ENCODE measurements at regions not wholly inside any gene's neighbourhood (a gene's known extent, or its start where the extent isn't known, plus 50 kb on each side); places are given as distances from the start of the nearest gene placed in this dataset.

DNA sequence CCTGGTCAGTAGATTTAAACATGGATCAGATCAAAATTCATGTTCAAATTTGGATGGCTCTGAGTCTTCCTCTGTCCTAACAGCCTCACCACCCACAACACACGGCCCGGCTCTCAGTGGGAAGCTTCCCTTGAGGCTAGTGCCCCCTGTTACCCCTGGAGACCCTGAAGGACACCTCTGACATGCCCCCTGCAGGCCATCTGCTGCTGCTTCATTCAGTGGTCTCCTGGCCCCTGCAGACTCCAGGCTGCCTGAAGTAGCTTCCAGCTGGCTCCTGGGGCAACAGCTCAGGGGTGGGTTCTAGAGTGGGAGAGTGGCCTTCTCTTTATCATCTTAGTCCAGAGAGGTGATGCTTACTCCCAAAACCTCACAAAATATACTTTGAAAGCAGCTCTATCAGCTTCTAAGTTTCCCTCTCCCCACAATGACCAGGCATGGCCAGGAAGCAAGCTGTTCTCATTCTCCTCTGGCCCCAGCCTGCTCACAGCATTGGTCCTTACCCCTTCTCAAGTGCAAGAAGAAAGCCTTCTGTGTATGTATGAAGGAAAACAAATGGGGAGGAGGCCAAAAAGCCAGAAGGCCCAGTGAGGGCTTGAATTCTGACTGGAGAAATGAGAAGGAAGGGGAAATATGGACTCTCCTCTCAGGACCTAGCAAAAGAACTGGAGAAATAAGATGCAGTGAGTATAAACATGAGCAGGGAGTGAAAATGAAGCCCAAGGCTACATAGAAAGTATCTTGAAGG lies 189.6 kb upstream of the INHBA start:
- TF ChIP-seq SREBF2 (IDR thresholded peaks at IDR 0.05; ENCODE audit: low read length) (no peak), SUZ12 (IDR thresholded peaks at IDR 0.05; ENCODE audit: unreplicated experiment) (no peak), EZH2 (IDR thresholded peaks at IDR 0.05; ENCODE audit: borderline replicate concordance, control insufficient read depth, low read depth, low read length) (no peak), BRCA1 (IDR thresholded peaks at IDR 0.05; ENCODE audit: low read depth, low read length) (no peak), RAD21 (IDR thresholded peaks at IDR 0.05; ENCODE audit: insufficient read depth, low read depth, low read length) (peak; percentile 52), RELA (IDR thresholded peaks at IDR 0.05; ENCODE audit: borderline replicate concordance, partially characterized antibody) (no peak), RFX5 (IDR thresholded peaks at IDR 0.05; ENCODE audit: low read depth, low read length) (no peak), POLR2A (IDR thresholded peaks at IDR 0.05; ENCODE audit: low read depth, low read length) (no peak), RB1 (IDR thresholded peaks at IDR 0.05; ENCODE audit: borderline replicate concordance) (no peak), ZBTB4 (CRISPR knock-in tag; IDR thresholded peaks at IDR 0.05) (no peak), EP300 (IDR thresholded peaks at IDR 0.05; ENCODE audit: borderline replicate concordance in 1 of 2, control insufficient read depth in 1 of 2, low read depth in 2 of 2, low read length in 2 of 2) (no peak)
- TF ChIP-seq, protein P1, sequence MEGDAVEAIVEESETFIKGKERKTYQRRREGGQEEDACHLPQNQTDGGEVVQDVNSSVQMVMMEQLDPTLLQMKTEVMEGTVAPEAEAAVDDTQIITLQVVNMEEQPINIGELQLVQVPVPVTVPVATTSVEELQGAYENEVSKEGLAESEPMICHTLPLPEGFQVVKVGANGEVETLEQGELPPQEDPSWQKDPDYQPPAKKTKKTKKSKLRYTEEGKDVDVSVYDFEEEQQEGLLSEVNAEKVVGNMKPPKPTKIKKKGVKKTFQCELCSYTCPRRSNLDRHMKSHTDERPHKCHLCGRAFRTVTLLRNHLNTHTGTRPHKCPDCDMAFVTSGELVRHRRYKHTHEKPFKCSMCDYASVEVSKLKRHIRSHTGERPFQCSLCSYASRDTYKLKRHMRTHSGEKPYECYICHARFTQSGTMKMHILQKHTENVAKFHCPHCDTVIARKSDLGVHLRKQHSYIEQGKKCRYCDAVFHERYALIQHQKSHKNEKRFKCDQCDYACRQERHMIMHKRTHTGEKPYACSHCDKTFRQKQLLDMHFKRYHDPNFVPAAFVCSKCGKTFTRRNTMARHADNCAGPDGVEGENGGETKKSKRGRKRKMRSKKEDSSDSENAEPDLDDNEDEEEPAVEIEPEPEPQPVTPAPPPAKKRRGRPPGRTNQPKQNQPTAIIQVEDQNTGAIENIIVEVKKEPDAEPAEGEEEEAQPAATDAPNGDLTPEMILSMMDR (IDR thresholded peaks at IDR 0.05 in 2 of 3, conservative IDR thresholded peaks at IDR 0.05 in 1 of 3; ENCODE audit: control insufficient read depth in 2 of 3, extremely low read depth in 1 of 3, insufficient read depth in 1 of 3, low read depth in 3 of 3, low read length in 3 of 3): peak; percentile 2 to 22 (median 21); a peak in 1 of 6 replicates
